Fibroblast of mammary gland (primary cell): ENCODE measurements at regions not wholly inside any gene's neighbourhood (a gene's known extent, or its start where the extent isn't known, plus 50 kb on each side); places are given as distances from the start of the nearest gene placed in this dataset.

ENCODE experiments used
- DNase-seq: peaks from one replicate; pipeline ENCODE4 v3.0.0-alpha.2; 2010; ENCODE audit warnings: low read depth
- H3K4me3 ChIP-seq: 2 replicates; pipeline ENCODE4 v1.5.1; 2011; ENCODE audit warnings: low read depth, mild to moderate bottlenecking, low read length, moderate library complexity; ENCODE audit not compliant: control insufficient read depth
- CTCF ChIP-seq: conservative IDR thresholded peaks from 2 replicates; pipeline ENCODE4 v1.5.1; 2011; ENCODE audit warnings: low read depth, low read length, inconsistent platforms; ENCODE audit not compliant: control insufficient read depth, insufficient read depth

GRCh38 chr14:40188006-40188405, 755.8 kb upstream of the FBXO33 start:
- no peak overlapping the region for H3K4me3 ChIP-seq
- no peak for TF ChIP-seq CTCF
- peak; percentile 16 for DNase-seq

GRCh38 chr14:40164083-40164482, 731.9 kb upstream of the FBXO33 start:
- H3K4me3 ChIP-seq, result no peak overlapping the region
- TF ChIP-seq CTCF, result no peak
- DNase-seq, result peak; percentile 30

GRCh38 chr14:40139657-40140056, 707.4 kb upstream of the FBXO33 start:
- H3K4me3 ChIP-seq, result no peak overlapping the region
- no peak for DNase-seq
- TF ChIP-seq CTCF, result no peak

GRCh38 chr14:40133463-40133862, 701.2 kb upstream of the FBXO33 start:
- DNase-seq, result no peak
- TF ChIP-seq CTCF, result no peak
- no peak overlapping the region for H3K4me3 ChIP-seq

GRCh38 chr14:40129159-40129558, 696.9 kb upstream of the FBXO33 start:
- no peak for TF ChIP-seq CTCF
- no peak overlapping the region for H3K4me3 ChIP-seq
- no peak for DNase-seq

- DNase-seq, result no peak
- no peak overlapping the region for H3K4me3 ChIP-seq
- no peak for TF ChIP-seq CTCF
Measured at GRCh38 chr14:40123816-40124215, 691.6 kb upstream of the FBXO33 start.

GRCh38 chr14:40122968-40123648, 690.9 kb upstream of the FBXO33 start:
- DNase-seq, result peak; percentile 34
- H3K4me3 ChIP-seq, result no peak overlapping the region
- no peak for TF ChIP-seq CTCF
